ENCODE measurements at regions not wholly inside any gene's neighbourhood (a gene's known extent, or its start where the extent isn't known, plus 50 kb on each side); places are given as distances from the start of the nearest gene placed in this dataset.

DNA sequence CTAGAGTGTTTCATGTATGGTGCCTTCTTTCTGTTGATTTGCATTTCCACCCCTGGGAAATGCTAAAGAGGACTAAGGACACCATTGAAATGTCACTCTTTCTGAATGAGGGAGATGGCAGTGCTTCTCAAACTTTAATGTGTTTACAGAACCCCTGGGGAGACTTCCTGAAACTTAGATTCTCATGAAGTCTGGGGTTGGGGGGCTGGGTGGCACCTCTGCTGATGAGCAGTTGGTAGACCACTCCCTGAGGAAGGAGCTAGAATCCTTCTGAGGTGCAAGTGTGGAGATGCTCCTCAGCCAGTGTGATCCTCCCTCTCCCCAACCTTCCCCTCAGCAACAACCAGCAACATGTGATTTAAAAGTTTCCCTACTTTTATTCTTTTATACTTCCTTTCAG is 546.8 kb downstream of the LRRC70 start:
- no peak for FAIRE-seq
- TF ChIP-seq, protein P1, sequence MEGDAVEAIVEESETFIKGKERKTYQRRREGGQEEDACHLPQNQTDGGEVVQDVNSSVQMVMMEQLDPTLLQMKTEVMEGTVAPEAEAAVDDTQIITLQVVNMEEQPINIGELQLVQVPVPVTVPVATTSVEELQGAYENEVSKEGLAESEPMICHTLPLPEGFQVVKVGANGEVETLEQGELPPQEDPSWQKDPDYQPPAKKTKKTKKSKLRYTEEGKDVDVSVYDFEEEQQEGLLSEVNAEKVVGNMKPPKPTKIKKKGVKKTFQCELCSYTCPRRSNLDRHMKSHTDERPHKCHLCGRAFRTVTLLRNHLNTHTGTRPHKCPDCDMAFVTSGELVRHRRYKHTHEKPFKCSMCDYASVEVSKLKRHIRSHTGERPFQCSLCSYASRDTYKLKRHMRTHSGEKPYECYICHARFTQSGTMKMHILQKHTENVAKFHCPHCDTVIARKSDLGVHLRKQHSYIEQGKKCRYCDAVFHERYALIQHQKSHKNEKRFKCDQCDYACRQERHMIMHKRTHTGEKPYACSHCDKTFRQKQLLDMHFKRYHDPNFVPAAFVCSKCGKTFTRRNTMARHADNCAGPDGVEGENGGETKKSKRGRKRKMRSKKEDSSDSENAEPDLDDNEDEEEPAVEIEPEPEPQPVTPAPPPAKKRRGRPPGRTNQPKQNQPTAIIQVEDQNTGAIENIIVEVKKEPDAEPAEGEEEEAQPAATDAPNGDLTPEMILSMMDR (IDR thresholded peaks at IDR 0.05; ENCODE audit: insufficient read depth, missing control alignments): no peak
- DNase-seq (ENCODE audit: insufficient read length, low spot score): no peak

DNA sequence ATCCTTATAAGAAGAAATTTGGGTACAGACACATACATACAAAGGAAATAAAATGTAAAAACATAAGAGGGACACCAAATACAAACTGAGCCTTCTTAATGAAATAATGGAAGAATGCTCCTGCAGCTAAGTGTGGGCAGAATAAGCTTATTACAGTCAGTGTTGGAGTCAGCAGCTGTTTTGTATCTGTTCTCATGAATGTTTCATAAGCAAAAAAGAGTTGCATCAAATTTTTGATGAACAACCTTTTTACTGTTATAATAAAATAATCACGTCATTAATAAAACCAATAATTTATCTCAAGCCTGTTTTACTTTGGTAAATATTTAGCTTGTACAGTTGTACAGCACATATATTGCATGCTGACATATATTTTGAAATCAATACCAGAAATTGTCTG is 545.6 kb downstream of the LRRC70 start:
- TF ChIP-seq, protein P1 (IDR thresholded peaks at IDR 0.05; ENCODE audit: insufficient read depth, missing control alignments): no peak
- DNase-seq (ENCODE audit: insufficient read length, low spot score) (no peak), FAIRE-seq (no peak)

DNA sequence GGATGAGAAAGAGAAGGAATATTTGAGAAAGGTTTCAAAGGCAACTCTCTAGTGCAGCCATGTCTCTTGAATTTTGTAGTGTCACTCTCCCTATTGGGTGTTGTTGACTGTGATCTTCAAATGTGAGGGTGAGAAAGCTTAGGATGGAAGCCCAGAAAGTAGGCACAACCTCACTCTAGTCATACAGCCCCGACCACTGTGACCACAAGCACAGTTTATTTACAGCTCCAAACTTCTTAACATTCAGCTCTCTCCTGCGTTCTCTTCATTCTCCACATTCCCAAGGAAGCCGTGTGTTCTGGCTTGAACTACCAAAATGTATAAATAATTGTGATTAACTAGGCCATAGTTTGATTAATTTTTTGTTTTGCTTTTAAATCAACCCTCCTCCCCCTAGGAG is 542.9 kb downstream of the LRRC70 start:
- DNase-seq (ENCODE audit: insufficient read length, low spot score): no peak
- no peak for FAIRE-seq
- TF ChIP-seq, protein P1 (IDR thresholded peaks at IDR 0.05; ENCODE audit: insufficient read depth, missing control alignments): no peak

DNA sequence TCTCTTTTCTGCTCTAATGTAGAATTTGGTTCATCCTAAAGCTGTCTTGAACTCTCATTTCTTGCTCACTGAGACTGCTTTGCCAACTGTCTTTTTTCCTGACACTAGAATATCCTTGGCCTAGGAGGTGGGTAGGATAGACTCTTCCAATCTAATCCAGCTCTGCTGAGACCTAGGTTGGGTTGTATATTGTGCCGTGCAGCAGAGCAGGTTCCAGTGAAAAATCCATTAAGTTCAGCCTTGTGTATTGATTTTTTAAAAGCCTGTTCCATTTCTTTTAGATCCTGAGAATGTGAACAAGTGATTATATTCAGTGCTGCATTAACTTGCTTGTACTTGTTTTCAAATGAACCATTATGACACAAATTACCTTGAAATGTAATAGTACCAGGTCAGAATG is 539.6 kb downstream of the LRRC70 start:
- TF ChIP-seq, protein P1 (IDR thresholded peaks at IDR 0.05; ENCODE audit: insufficient read depth, missing control alignments): no peak
- no peak for FAIRE-seq
- DNase-seq (ENCODE audit: insufficient read length, low spot score): no peak

DNA sequence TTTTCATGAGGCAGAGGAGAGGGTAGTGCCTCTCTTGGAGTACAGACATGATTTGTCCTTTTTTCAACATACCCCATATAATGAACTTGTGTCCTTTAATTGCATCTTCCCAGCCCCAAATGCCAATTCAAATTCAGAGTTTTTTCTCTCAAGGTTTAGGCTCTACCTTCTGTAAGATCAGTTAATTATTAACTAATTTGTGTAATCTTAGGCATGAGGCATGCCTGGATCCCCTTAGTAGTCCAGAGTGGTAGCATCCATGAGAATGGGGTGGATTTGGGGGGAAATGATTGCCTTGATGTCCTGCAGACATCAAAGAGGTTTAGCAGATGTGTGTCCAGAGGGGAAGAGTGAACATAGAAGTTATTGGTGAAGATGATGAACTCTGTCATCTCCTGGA is 533.3 kb downstream of the LRRC70 start:
- FAIRE-seq: no peak
- TF ChIP-seq, protein P1 (IDR thresholded peaks at IDR 0.05; ENCODE audit: insufficient read depth, missing control alignments): no peak
- DNase-seq (ENCODE audit: insufficient read length, low spot score): no peak

DNA sequence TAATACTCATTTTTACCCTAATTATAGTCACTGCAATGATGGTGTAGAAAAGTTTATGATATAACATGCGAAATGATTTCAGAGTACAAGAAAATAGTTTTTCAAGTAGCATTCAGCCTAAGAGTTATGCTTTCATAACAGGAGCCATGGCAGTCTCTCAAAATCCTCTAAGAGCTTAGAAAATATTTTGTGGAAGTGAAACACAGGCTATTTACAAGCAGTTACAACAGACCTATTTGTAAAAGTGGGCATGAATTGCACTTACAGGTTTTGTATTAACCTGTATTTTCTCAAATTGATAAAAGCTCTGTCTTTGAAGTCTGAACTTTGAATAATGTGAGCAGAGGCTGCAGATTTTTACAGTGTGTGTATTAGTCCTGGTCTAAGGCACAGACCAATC is 523.3 kb downstream of the LRRC70 start:
- TF ChIP-seq, protein P1 (IDR thresholded peaks at IDR 0.05; ENCODE audit: insufficient read depth, missing control alignments): no peak
- DNase-seq (ENCODE audit: insufficient read length, low spot score) (no peak), FAIRE-seq (no peak)

DNA sequence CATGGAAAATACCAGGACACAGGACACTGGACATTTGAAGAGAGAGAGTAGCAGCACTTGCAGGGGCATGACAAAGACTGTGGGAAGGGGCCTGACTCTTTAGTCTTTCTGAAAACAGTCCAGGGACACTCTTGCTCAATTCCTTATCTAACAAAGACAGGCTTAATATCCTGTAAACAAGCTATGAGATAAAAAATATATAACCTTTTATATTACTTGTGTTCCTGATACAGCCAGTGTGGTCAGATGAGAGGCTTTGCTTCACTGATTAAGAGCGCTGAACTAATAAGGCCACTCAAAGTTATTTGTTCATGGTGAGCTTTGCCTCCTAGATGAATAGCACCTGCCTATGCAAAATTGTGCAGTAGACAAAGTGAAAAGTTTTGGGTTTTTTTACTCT is 518.7 kb downstream of the LRRC70 start:
- FAIRE-seq (no peak), DNase-seq (ENCODE audit: insufficient read length, low spot score) (no peak)
- TF ChIP-seq, protein P1 (IDR thresholded peaks at IDR 0.05; ENCODE audit: insufficient read depth, missing control alignments): no peak

Data from D721Med (cell line).